AG20443 (cell line): ENCODE measurements at regions not wholly inside any gene's neighbourhood (a gene's known extent, or its start where the extent isn't known, plus 50 kb on each side); places are given as distances from the start of the nearest gene placed in this dataset.

Source experiments
- DNase-seq: peaks from one replicate; pipeline ENCODE4 v3.0.0; 2012; ENCODE audit warnings: low spot score, mixed read lengths

DNA sequence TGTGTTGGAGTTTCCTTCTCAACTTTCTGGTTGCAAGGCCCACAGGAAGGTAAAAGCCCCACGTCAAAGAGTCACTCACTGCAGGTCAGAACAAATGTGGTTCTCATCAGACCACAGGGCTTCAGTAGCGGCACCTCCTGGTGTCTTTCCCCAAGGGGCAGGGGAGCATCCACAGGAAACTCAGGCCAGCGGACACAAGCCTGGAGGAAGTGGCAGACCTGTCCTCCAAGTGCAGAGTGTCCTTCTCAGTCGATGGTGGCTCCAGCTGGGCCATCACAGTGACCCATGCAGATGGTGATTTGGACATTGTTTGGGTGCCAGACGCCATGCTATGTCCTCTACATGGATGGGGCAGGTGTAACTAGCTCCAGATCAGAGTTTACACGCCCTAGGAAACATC lies 84.9 kb downstream of the ACKR3 start:
- no peak for DNase-seq

- no peak for DNase-seq
Observed at GRCh38 chr2:236656166-236656565, 86.5 kb downstream of the ACKR3 start.

DNA sequence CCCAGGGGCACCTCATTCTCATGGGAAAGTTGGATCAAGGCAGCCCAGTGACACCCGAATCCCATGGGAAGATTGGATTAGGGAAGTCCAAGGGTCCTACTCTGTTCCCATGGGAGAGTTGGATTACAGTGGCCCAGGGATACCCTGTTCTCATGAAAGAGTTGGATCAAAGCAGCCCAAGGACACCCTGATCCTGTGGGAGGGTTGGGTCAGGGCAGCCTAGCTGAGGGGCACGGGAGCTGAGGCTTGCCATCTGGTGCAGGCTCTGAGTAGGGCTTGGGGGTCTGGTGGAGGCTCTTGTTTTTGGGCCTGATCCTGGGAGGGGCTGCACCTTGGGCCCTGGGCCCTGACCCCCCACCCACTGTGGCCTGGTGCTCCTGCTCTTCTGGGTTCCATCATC lies 87.1 kb downstream of the ACKR3 start:
- no peak for DNase-seq

DNA sequence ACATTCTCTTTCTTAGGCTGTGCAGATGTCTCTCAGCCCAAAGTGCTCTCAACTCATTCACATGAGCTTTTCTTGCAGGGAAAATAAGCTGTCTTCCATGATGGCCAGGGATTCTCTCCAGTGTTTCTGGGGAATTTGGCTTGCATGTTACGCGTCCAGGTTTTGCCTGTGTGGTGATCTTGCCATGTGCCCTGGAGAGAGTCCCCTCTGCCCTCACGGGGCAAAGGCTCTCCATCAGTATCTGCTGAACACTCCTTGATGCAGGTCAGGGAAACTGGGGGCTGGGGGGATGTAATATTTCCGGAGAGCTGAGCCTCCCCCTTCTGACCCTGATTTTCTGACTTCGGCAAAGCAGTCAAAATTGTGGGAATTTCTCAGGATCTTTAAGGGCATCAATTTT lies 87.6 kb downstream of the ACKR3 start:
- no peak for DNase-seq

- no peak for DNase-seq
Observed at GRCh38 chr2:236657801-236658200, 88.2 kb downstream of the ACKR3 start.

DNA sequence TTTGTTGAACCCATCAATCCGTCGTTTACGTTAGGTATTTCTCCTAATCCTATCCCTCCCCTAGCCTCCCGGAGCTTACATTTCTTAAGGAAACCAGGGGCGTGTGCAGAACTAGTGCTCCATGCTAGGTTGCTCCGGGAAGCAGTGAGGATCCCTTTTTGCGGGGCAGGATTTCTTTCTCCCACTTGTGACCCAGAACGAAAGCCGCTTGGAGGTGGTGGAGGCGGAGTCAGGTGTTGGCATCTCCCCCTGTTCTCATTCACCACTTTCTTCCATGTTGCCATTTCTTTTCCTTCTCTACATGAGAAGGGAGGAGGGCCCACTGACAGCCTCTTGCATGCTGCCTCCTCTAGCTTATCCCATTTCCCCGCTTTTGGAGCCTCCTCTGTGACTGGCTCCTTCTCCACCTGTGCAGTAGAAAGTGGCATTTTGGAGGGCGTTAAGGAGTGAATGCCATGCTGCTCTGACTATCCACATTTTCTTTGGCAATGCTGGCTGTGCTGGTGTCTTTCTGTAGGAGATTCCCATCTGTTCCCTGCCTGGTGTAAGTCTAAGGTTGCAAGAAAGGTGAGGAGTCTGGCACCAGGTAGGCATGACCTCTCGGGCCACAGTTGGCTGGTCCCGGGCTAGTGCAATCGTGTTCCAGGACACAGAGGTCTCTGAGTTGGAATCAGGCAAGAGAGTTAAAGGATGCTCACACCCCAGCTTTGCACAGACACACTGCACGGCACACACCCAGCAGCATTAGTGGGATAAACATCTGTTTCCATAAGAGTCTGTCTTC lies 89.5 kb downstream of the ACKR3 start:
- no peak for DNase-seq

GRCh38 chr2:236659758-236660150 lies 90.1 kb downstream of the ACKR3 start:
- DNase-seq = no peak

GRCh38 chr2:236661061-236661761 lies 91.6 kb downstream of the ACKR3 start:
- peak; percentile 46 for DNase-seq

- DNase-seq = peak; percentile 43
Observed at GRCh38 chr2:236661762-236662110, 92.1 kb downstream of the ACKR3 start.

- peak; percentile 37 for DNase-seq
Observed at GRCh38 chr2:236662231-236663185, 92.9 kb downstream of the ACKR3 start.

DNA sequence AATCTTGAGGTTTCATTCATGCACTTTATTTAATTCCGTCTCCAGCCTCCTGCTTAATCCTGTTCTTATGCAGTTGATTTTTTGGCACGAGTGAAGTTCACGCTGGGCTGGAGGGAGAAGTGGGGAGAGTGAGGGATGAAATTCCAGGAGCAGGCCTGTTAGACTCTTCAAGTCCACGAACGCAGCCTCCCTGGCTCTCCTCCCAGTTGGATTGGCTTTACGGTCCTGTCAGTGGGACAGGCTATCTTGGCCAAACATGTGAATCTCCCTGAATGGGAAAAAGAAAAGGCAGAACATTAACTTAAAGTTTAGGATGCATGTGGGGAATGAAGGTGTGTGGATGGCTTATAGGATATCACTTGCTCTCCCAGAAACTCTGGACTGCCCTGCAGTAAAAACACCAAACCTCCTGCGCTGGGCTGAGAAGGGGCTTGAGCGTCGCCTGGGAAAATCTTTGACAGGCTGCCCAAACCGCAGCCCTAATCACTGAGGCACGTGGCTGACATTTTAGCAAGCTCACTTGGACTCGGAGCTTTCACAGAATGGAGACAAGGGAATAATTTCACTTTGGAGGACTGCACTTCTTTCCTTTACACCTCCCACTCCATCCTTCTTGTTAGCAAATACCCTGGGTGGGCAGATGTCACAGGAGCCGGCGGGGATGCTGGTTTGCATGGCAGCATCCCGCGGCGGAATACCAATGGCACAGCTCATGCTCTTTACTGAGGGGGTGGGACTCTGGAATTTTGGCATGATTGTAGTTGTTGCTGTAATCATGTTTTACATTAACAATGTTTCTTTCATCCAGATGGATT lies 93.9 kb downstream of the ACKR3 start:
- DNase-seq = peak; percentile 92

DNA sequence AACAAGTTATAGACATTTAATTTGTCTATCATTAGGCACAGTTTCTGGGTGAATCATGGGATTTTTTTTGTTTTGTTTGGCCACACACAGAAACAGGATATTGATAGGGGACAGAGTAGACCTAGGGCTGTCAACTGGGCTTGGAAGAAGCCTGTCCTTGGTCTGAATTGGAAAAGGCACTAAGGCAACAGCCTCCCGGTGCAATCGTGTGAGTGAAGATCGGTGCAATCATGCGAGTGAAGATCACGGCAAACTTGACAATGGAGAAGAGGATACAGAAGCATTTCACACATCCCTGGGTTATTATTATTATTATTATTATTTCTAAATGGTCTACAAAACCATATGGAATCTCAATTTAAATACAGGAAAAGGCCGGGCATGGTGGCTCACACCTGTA lies 94.5 kb downstream of the ACKR3 start:
- DNase-seq = no peak

DNA sequence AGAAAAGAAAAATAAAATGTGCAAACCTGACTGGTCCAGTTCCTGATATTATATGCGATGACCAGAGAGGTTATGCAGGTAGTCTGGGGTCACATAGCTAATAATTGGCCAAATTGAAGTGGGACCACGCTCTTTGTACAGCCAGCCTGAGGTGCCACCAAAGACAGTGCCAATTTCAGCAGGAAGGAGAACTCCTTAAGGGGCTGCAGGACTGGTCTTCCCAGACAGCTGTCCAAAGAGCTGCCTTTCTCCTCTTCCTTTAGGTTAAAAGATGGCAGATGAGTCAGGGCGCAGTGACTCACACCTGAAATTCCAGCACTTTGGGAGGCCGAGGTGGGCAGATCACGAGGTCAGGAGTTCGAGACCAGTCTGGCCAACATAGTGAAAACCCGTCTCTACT lies 95.5 kb downstream of the ACKR3 start:
- DNase-seq = no peak

GRCh38 chr2:236665572-236666118 lies 96.0 kb downstream of the ACKR3 start:
- DNase-seq = no peak

DNA sequence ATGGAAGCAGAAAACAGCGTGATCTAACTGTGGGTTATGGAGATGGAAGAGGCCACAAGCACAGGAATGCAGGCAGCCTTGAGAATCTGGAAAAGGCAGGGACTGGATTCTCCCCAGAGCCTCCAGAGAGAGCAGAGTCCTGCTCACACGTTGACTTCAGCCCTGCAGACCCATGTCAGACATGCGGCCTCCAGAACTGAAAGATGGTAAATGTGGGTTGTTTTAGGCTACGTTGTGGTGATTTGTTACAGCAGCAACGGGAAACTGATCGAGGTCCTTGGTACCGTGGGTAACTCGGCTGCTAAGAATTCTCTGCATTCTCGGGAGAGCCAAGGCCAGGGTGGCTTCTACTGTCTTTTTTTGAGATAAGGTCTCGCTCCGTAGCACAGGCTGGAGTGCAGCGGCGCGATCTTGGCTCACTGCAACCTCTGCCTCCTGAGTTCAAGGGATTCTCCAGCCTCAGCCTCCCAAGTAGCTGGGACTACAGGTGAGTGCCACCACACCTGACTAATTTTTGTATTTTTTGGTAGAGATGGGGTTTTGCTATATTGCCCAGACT lies 97.1 kb downstream of the ACKR3 start:
- no peak for DNase-seq

DNA sequence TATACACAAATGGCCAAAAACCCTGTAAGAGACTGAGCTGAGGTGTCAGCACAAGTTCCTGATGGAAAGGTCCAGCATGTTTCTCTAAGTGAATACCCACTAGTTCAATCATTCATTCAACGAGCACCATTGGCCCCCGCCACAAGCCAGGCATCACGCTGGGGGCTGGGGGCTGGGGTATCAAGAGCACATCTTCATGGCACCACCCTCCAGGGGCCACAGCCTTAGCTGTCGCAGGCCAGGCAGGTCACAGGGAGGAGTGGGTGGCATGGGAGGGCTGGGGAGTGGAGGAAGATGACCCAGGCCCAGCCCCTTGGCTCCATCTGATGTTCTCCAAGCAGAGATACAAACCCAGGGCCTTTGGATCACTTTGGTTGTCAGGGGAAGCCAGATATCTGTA lies 97.9 kb downstream of the ACKR3 start:
- DNase-seq = no peak

GRCh38 chr2:236668531-236668969 lies 98.9 kb downstream of the ACKR3 start:
- DNase-seq = no peak

GRCh38 chr2:236670235-236670620 lies 100.6 kb downstream of the ACKR3 start:
- no peak for DNase-seq

DNA sequence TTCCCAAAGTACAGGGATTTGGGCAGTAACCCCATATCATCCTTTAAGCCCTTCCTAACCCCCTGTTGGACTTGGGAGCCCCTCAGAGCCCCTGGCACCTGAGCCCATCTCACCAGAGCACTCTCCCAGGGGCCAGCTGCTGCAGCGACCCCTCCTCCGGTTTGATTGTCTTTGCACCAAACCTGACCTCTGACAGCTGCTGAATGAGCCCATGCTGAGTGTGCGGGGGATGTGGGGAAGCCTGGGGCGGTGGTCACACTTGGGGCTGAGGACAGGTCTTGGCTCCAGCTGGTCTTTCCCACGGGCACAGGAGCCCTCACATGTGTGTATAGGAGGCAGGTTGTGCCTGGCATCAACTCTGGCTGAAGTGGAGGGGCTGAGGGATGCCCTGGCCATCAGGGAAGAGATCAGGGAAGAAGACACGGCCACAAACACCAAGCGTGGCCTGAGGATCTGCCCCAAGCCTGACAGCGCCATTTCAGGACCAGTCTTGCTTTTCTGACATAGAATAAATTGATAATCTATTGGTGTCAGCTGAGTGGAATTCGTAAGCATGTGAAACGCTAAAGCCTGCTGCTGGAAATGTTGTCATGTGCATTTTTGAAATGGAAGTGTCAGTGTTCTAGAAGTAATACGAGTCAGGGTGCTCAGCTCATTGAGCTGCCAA lies 102.4 kb downstream of the ACKR3 start:
- no peak for DNase-seq

DNA sequence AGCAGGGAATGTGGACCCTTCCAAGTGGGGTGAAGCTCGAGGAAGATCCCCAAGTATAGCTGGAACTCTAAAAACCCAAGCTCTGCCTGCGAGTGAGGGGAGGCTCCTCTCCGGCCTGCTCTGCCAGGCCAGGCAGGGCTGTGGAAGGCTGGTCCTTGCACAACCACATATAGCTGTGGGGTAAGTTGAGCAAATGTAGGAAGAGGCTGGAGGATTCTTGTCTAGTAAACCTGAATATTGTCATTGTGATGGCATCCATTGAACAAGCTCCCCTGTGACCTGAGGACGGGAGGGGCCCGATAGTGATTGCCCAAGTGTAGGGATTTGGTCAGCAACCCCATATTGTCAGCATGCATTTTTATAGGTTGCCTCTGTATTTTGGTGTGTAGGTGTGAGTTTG lies 103.0 kb downstream of the ACKR3 start:
- DNase-seq = no peak
